ENCODE measurements at regions not wholly inside any gene's neighbourhood (a gene's known extent, or its start where the extent isn't known, plus 50 kb on each side); places are given as distances from the start of the nearest gene placed in this dataset.

DNA sequence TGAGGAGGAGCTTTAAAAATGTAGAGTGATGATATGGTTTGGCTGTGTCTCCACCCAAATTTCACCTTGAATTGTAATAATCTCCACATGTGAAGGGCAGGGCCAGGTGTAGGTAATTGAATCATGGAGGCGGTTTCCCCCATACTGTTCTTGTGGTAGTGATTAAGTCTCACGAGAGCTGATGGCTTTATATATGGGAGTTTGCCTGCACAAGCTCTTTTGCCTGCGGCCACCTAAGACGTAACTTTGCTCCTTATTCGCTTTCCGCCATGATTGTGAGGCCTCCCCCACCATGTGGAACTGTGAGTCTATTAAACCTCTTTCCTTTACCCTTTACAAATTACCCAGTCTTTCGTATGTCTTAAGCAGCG, 332.0 kb downstream of the RAPGEF2 start:
- Histone ChIP-seq H2AFZ (ENCODE audit: low read length) (no peak overlapping the region), H3K27me3 (ENCODE audit: control insufficient read depth, insufficient read depth, low read length) (no peaks in the 10 kb centered on the region), H3K4me3 (replicated peaks in 1 of 4; ENCODE audit: control extremely low read depth in 1 of 4, insufficient read depth in 1 of 4, low read depth in 3 of 4, low read length in 4 of 4) (no peak overlapping the region), H3K79me2 (ENCODE audit: control insufficient read depth, insufficient read depth, low read length) (no peaks in the 10 kb centered on the region), H3K9ac (ENCODE audit: insufficient read depth, low read length) (no peak overlapping the region), H3K4me1 (ENCODE audit: control insufficient read depth, extremely low read depth, insufficient read depth, low read length) (no peaks in the 10 kb centered on the region), H3K4me2 (ENCODE audit: extremely low read depth, insufficient read depth, low read length) (no peak overlapping the region), H3K36me3 (ENCODE audit: control insufficient read depth, insufficient read depth, low read length) (no peaks in the 10 kb centered on the region), H3K27ac (ENCODE audit: insufficient read depth, low read length) (no peak overlapping the region), H3K9me3 (ENCODE audit: control insufficient read depth, insufficient read depth, low read depth, low read length) (no peaks in the 10 kb centered on the region), H4K20me1 (ENCODE audit: control insufficient read depth, extremely low read depth, insufficient read depth, low read length) (no peaks in the 10 kb centered on the region)
- DNase-seq (ENCODE audit: low read depth in 2 of 2), result no peak
- no peak for TF ChIP-seq EZH2 (IDR thresholded peaks at IDR 0.05; ENCODE audit: low read length, missing control alignments)

DNA sequence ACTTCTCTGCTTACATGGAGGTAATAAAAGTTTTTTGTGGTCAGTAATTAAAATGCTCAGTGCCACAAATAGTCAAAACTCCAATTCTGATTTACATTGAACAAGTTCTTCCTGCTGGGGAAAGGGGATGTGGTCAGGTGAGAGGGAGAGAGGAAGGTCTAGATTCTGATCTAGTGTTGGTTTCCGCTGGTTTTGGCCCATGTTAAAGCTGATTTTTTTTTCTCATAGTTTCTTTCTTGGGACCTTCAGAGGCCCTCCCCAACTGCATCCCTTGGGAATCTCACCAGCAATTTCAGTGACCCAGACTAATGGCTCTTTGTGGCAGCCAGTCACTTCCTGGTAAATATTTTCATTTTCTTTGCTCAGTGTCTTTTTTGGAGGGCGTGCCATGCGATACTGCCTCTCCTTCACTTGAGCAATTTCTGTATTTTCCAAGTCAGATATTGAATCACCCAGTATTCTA, 332.7 kb downstream of the RAPGEF2 start:
- no peak for DNase-seq (ENCODE audit: low read depth in 2 of 2)
- H3K9me3 ChIP-seq (ENCODE audit: control insufficient read depth, insufficient read depth, low read depth, low read length), result no peaks in the 10 kb centered on the region
- no peak for TF ChIP-seq EZH2 (IDR thresholded peaks at IDR 0.05; ENCODE audit: low read length, missing control alignments)
- TF ChIP-seq, protein P1, sequence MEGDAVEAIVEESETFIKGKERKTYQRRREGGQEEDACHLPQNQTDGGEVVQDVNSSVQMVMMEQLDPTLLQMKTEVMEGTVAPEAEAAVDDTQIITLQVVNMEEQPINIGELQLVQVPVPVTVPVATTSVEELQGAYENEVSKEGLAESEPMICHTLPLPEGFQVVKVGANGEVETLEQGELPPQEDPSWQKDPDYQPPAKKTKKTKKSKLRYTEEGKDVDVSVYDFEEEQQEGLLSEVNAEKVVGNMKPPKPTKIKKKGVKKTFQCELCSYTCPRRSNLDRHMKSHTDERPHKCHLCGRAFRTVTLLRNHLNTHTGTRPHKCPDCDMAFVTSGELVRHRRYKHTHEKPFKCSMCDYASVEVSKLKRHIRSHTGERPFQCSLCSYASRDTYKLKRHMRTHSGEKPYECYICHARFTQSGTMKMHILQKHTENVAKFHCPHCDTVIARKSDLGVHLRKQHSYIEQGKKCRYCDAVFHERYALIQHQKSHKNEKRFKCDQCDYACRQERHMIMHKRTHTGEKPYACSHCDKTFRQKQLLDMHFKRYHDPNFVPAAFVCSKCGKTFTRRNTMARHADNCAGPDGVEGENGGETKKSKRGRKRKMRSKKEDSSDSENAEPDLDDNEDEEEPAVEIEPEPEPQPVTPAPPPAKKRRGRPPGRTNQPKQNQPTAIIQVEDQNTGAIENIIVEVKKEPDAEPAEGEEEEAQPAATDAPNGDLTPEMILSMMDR (conservative IDR thresholded peaks at IDR 0.05 in 1 of 2, IDR thresholded peaks at IDR 0.05 in 1 of 2; ENCODE audit: low read depth in 1 of 2, low read length in 2 of 2), result no peak
- H3K9ac ChIP-seq (ENCODE audit: insufficient read depth, low read length), result no peak overlapping the region
- no peaks in the 10 kb centered on the region for H4K20me1 ChIP-seq (ENCODE audit: control insufficient read depth, extremely low read depth, insufficient read depth, low read length)
- no peaks in the 10 kb centered on the region for H3K36me3 ChIP-seq (ENCODE audit: control insufficient read depth, insufficient read depth, low read length)
- no peaks in the 10 kb centered on the region for H3K79me2 ChIP-seq (ENCODE audit: control insufficient read depth, insufficient read depth, low read length)
- H3K4me2 ChIP-seq (ENCODE audit: extremely low read depth, insufficient read depth, low read length), result no peak overlapping the region
- H3K4me3 ChIP-seq (replicated peaks in 1 of 4; ENCODE audit: control extremely low read depth in 1 of 4, insufficient read depth in 1 of 4, low read depth in 3 of 4, low read length in 4 of 4), result no peak overlapping the region
- H2AFZ ChIP-seq (ENCODE audit: low read length), result no peak overlapping the region
- H3K4me1 ChIP-seq (ENCODE audit: control insufficient read depth, extremely low read depth, insufficient read depth, low read length), result no peaks in the 10 kb centered on the region
- no peaks in the 10 kb centered on the region for H3K27me3 ChIP-seq (ENCODE audit: control insufficient read depth, insufficient read depth, low read length)
- no peak overlapping the region for H3K27ac ChIP-seq (ENCODE audit: insufficient read depth, low read length)

DNA sequence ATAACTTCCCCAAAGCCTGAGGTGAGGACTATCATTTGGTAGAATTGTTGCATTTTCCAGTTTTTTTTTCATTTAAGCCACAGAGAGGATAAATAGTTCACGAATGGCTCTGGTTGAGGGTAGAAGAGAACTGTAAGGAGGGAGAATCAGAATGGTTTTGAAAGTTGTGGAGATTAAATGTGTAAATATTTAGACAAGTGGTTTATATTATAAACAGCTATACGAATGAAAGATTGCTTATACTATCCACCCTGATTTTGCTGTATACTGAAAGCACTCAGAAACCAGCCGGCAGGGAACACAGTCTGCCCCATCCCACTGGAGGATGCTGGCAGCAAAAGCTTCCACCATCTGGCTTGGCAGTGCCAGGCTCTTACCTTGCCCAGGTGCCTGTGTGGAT, 341.1 kb downstream of the RAPGEF2 start:
- H3K27ac ChIP-seq (ENCODE audit: insufficient read depth, low read length), result no peak overlapping the region
- peak in 1 of 2 donors; percentile 74 for DNase-seq (ENCODE audit: low read depth in 2 of 2)
- no peaks in the 10 kb centered on the region for H3K79me2 ChIP-seq (ENCODE audit: control insufficient read depth, insufficient read depth, low read length)
- no peaks in the 10 kb centered on the region for H3K27me3 ChIP-seq (ENCODE audit: control insufficient read depth, insufficient read depth, low read length)
- TF ChIP-seq, protein P1 (conservative IDR thresholded peaks at IDR 0.05 in 1 of 2, IDR thresholded peaks at IDR 0.05 in 1 of 2; ENCODE audit: low read depth in 1 of 2, low read length in 2 of 2), result no peak
- no peak for TF ChIP-seq EZH2 (IDR thresholded peaks at IDR 0.05; ENCODE audit: low read length, missing control alignments)
- H3K4me3 ChIP-seq (replicated peaks in 1 of 4; ENCODE audit: control extremely low read depth in 1 of 4, insufficient read depth in 1 of 4, low read depth in 3 of 4, low read length in 4 of 4), result no peak overlapping the region
- no peak overlapping the region for H2AFZ ChIP-seq (ENCODE audit: low read length)
- H3K4me2 ChIP-seq (ENCODE audit: extremely low read depth, insufficient read depth, low read length), result no peak overlapping the region
- no peaks in the 10 kb centered on the region for H3K4me1 ChIP-seq (ENCODE audit: control insufficient read depth, extremely low read depth, insufficient read depth, low read length)
- no peaks in the 10 kb centered on the region for H4K20me1 ChIP-seq (ENCODE audit: control insufficient read depth, extremely low read depth, insufficient read depth, low read length)
- no peak overlapping the region for H3K9ac ChIP-seq (ENCODE audit: insufficient read depth, low read length)
- H3K36me3 ChIP-seq (ENCODE audit: control insufficient read depth, insufficient read depth, low read length), result no peaks in the 10 kb centered on the region
- no peaks in the 10 kb centered on the region for H3K9me3 ChIP-seq (ENCODE audit: control insufficient read depth, insufficient read depth, low read depth, low read length)

All from fibroblast of lung (primary cell).